ENCODE measurements at regions not wholly inside any gene's neighbourhood (a gene's known extent, or its start where the extent isn't known, plus 50 kb on each side); places are given as distances from the start of the nearest gene placed in this dataset.
"Not testable (repeated sequence)": the region's sequence is repeated elsewhere in the genome, so short reads cannot be mapped to it uniquely, and the experiment has no call there.

- no peak for DNase-seq (ENCODE audit: low read depth in 3 of 3)
Observed at GRCh38 chr16:60681043-60681442, 1355.2 kb downstream of the CDH8 start.

GRCh38 chr16:60675022-60675421, 1361.2 kb downstream of the CDH8 start:
- DNase-seq (ENCODE audit: low read depth in 3 of 3) = no peak

GRCh38 chr16:60674241-60674640, 1362.0 kb downstream of the CDH8 start:
- DNase-seq (ENCODE audit: low read depth in 3 of 3) = no peak

GRCh38 chr16:60655514-60656153, 1380.6 kb downstream of the CDH8 start:
- no peak for DNase-seq (ENCODE audit: low read depth in 3 of 3)

GRCh38 chr16:60651346-60651745, 1384.9 kb downstream of the CDH8 start:
- DNase-seq (ENCODE audit: low read depth in 3 of 3) = no peak

- no peak for DNase-seq (ENCODE audit: low read depth in 3 of 3)
Observed at GRCh38 chr16:60648290-60648689, 1387.9 kb downstream of the CDH8 start.

GRCh38 chr16:60647388-60647787, 1388.8 kb downstream of the CDH8 start:
- not testable (repeated sequence) for DNase-seq (ENCODE audit: low read depth in 3 of 3)

GRCh38 chr16:60646631-60647030, 1389.6 kb downstream of the CDH8 start:
- DNase-seq (ENCODE audit: low read depth in 3 of 3) = no peak

- DNase-seq (ENCODE audit: low read depth in 3 of 3) = no peak
Observed at GRCh38 chr16:60645541-60645940, 1390.7 kb downstream of the CDH8 start.

GRCh38 chr16:60642956-60643355, 1393.3 kb downstream of the CDH8 start:
- no peak for DNase-seq (ENCODE audit: low read depth in 3 of 3)

GRCh38 chr16:60641067-60641665, 1395.1 kb downstream of the CDH8 start:
- DNase-seq (ENCODE audit: low read depth in 3 of 3) = no peak

GRCh38 chr16:60640038-60640437, 1396.2 kb downstream of the CDH8 start:
- DNase-seq (ENCODE audit: low read depth in 3 of 3) = no peak

GRCh38 chr16:60636636-60637035, 1399.6 kb downstream of the CDH8 start:
- not testable (repeated sequence) for DNase-seq (ENCODE audit: low read depth in 3 of 3)

GRCh38 chr16:60636117-60636516, 1400.1 kb downstream of the CDH8 start:
- no peak for DNase-seq (ENCODE audit: low read depth in 3 of 3)

GRCh38 chr16:60635548-60635947, 1400.7 kb downstream of the CDH8 start:
- no peak for DNase-seq (ENCODE audit: low read depth in 3 of 3)

- DNase-seq (ENCODE audit: low read depth in 3 of 3) = no peak
Observed at GRCh38 chr16:60611844-60612243, 1424.4 kb downstream of the CDH8 start.

GRCh38 chr16:60608971-60609370, 1427.3 kb downstream of the CDH8 start:
- DNase-seq (ENCODE audit: low read depth in 3 of 3) = no peak

GRCh38 chr16:60605652-60606051, 1430.6 kb downstream of the CDH8 start:
- not testable (repeated sequence) for DNase-seq (ENCODE audit: low read depth in 3 of 3)

- no peak for DNase-seq (ENCODE audit: low read depth in 3 of 3)
Observed at GRCh38 chr16:60605176-60605575, 1431.1 kb downstream of the CDH8 start.

- no peak for DNase-seq (ENCODE audit: low read depth in 3 of 3)
Observed at GRCh38 chr16:60586493-60586892, 1449.7 kb downstream of the CDH8 start.

GRCh38 chr16:60582528-60582927, 1453.7 kb downstream of the CDH8 start:
- DNase-seq (ENCODE audit: low read depth in 3 of 3) = no peak

GRCh38 chr16:60566901-60567300, 1469.3 kb downstream of the CDH8 start:
- no peak for DNase-seq (ENCODE audit: low read depth in 3 of 3)

- no peak for DNase-seq (ENCODE audit: low read depth in 3 of 3)
Observed at GRCh38 chr16:60564588-60564987, 1471.7 kb downstream of the CDH8 start.

GRCh38 chr16:60563166-60563565, 1473.1 kb downstream of the CDH8 start:
- DNase-seq (ENCODE audit: low read depth in 3 of 3) = no peak

Data from stimulated activated CD4-positive, alpha-beta T cell treated with anti-CD3 and anti-CD28 coated beads, TNF-alpha, amount 100 ng/mL, for 48 hours (primary cell).